GM21515 (cell line): ENCODE measurements at regions not wholly inside any gene's neighbourhood (a gene's known extent, or its start where the extent isn't known, plus 50 kb on each side); places are given as distances from the start of the nearest gene placed in this dataset.
"Not testable (repeated sequence)": the region's sequence is repeated elsewhere in the genome, so short reads cannot be mapped to it uniquely, and the experiment has no call there.

Experiments
- ATAC-seq: cut with Tn5 transposase; IDR thresholded peaks from one replicate; pipeline ENCODE4 v1.9.1; 2021; ENCODE audit not compliant: unreplicated experiment

DNA sequence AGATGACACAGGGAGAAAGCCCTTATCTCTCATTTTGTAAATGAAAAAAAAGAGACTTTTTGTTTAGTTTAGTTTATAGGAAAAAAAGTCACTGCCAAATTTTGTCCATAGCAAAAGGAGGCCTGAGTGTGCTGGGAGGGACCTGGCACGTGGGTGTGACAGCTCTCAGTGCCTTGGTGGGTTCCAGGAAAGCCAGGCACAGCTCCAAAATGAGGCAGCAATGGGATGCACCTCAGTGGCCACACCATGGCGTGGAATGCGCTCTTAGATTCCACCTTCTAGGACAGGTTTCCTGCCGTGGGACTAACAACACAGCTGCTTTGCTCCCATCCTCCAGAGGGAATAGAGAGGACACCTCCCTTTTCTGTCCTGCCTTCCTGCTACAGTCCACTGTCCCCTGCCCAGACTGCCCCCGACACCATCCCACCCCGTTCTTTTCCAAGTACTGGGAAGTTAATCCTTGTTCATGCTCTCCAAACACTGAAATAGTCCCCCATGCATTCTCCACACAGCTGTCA is 207.6 kb downstream of the EMP1 start:
- no peak for ATAC-seq

DNA sequence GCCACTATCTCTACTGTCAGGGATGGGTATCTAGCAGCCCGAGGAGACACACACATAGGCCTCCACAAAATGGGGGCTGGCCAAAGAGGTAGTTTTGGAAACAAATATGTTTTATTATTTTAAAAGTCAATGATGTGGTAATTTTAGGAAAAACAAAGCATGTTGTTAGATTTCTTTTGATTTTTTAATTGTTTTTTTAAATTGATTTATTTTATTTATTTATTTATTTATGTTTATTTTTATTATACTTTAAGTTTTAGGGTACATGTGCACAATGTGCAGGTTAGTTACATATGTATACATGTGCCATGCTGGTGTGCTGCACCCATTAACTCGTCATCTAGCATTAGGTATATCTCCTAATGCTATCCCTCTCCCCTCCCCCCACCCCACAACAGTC is 194.8 kb downstream of the EMP1 start:
- not testable (repeated sequence) for ATAC-seq

DNA sequence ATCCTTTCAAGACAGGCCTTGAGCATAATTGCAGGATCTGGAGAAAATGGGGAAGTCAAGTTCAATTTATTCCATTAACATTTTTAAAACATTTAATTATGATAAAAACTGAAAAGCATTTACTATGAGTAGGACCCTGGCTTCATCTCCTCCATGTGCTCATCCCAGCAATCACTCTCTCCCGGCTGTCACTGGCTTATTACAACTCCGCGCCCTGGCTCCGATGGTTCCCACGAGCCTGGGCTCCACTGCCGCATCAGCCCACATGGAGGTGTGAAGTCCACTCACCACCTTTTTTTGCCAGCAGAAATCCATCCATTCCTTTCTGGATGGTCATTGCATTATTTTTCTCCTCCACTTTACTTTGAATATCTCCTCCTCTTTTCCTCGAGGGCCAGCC is 194.4 kb downstream of the EMP1 start:
- ATAC-seq: no peak

DNA sequence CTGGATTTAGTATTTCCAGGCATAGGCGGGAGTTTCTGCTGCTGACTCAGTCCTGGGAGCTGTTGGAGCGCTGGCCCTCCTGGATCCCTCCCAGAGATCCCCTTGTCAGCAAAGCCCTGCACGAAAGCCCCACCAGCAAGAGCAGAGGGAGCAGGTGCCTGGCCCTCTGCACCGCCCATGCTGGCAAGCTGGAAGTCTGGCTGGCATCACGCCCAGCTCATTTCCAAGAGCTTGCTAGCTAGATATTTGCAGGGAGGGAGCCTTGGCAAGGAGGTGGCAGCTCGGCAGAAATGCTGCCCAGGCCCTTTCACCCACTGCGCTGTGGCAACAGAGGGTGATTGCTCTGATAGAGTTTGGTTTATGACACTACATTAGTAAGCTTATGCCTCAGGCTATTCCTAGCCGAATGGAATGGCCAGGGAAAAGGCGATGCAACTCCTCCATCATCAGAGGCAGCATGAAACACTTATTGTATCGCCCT is 193.9 kb downstream of the EMP1 start:
- ATAC-seq: no peak

DNA sequence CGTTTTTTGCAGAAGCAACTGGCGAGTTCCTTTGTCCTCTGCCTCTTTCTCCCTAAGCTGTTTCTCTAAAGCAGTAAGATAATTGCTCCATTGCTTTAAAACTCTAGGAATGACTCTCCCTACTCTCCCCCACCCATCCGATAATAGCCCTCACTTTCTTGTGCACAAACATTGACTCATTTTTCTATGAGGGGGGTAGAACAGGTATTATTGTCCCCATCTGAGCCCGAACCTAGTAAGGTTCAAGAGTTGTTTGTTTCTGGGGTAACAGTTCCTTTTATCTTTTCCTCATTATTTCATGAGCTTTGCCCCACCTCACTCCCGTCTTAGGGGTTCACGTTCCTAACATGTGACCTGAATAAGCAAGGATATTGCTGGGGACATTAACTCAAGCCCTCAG is 190.6 kb downstream of the EMP1 start:
- ATAC-seq: no peak

DNA sequence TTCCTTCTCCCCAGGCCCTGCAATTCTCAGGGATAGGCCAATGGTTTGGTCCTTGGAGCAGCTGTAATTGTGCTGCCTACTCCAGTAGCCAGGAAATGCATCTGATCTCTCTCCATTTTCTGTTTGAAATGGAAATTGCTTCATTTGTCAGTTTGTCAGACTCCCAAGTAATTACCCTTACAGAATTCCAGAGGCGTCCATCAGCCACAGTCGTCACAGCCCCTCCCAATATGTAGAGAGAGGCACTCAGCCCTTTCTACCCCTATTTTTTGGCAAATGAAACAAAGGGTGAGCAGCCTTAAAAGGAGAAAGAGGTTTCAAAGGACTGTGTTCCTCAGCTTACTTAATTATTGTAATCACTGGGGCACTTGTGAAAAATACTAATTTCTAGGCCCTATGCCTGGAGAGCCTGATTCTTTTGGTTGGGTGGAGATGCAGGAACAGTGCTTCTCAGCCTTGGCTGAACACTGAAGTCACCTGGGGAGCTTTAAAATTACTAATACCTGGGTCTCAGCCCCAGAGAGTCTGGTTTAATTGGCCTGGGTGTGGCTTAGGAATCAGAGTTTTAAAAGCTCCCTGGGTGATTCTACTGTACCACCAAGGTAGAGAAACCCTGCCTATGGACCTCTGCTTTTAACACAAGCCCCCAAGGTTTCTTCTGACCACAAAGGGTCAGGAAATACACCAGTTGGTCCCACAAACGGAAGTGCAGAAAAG is 190.0 kb downstream of the EMP1 start:
- ATAC-seq: no peak

DNA sequence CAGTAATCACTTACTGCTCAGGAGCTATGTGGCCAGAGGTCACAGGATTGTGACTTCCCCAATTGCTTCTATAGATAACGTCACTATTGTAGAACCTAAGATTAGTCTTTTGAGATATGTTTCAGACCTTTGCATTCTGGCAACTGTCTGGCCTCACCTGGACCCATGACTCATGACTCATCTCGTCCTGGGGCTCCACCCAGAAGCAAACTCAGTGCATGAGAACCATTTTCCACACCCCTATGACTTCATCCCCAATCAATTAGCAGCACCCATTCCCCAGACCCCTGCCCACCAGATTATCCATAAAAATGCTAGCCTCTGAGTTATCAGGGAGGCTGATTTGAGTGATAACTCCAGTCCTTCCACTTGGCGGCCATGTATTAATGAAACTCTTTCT is 186.9 kb downstream of the EMP1 start:
- ATAC-seq: no peak

DNA sequence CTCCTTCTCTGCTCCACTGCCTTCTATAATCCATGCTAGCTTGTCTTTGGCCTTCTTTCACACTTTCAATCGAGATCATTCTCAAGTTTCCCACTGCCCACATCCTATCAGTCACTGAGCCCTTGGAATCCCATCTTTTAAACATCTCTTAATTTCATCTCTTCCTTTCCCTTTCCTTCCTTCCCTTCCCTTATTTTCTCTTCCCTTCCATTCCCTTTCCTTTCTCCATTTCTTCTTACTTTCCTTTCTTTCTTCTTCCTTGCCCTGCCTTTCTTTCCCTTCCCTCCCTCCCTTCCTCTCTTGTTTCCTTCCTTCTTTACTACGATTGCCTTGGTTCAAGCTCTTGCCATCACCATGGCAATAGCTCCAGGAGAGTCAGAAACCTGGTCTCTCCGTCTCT is 183.8 kb downstream of the EMP1 start:
- ATAC-seq: no peak

DNA sequence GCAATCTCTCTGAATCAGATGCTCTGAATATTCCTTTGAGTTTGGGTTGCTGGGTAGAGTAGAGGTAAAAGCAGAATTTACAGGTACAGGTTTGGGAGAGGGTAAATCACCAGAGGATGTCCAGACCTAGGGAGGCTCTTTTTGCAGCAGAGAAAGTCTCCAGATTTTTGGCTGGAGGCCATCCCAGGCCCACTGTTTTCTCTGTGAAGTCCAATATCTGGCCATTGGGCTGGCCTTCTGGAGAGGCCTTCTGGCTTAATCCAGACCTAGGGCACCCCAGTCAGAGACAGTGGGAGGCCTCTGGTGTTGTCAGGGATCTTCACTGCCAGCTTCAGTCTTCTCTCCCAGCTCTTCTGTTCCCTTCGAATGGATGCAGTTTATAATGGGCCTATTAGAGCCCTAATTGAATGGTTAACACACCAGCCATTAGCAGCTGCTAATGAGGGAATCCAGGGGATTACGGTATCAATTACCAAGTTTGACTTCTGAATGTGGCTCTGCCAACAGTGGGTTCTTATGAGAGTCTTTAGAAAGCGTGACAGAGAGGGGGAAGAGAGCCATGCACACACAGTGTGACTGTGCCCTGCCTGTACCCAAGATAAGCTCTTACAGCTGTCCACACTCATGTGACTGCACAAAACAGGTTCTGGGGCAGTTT is 183.1 kb downstream of the EMP1 start:
- ATAC-seq: no peak

DNA sequence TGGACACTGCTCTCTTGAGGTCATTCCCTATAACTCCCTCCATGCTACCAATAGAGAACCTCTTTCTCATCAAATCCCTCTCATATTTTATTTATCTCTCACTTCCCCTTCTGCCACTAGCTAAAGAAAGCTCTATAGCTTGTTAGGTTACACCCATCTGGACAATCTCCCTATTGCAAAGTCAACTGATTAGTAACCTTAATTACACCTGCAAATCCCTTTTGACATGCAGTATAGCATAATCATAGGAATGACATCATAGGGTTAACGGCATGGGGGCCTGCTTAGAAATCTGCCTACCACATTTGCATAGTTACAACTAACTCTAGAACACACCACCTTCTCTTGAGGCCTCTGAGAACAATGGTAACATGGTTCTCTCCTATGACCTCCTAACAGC is 181.2 kb downstream of the EMP1 start:
- no peak for ATAC-seq

DNA sequence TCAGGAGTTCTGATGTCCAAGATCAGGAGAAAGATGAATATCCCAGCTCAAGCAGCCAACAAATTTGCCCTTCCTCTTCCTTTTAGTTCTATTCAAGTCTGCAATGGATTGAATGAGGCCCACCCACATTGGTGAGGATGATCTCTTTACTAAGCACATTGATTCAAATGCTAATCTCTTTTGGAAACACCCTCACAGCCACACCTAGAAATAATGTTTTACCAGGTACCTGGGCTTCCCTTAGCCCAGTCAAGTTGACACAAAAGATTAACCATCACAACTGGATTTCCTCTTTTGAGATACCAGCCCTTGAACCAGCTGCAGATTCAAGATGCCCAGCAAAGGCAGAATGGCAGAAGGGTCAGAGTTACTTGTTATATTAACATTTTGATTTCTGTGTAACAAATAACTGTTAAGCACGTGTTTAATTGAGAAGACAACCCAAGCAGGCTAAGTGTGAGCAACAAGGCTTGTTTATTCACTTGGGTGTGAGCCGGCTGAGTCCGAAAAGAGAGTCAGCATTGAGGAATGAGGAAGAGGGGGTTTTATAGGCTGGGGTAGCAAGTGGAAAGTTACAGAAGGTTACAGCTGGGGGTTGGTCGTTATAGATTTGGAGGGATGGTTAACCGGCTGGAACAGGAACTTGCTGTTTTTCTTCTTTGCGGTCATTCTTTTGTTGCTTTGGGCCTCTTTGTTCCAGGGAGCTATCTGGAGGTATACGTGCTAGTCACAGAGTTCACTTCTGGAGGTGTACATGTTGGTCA is 180.3 kb downstream of the EMP1 start:
- no peak for ATAC-seq

DNA sequence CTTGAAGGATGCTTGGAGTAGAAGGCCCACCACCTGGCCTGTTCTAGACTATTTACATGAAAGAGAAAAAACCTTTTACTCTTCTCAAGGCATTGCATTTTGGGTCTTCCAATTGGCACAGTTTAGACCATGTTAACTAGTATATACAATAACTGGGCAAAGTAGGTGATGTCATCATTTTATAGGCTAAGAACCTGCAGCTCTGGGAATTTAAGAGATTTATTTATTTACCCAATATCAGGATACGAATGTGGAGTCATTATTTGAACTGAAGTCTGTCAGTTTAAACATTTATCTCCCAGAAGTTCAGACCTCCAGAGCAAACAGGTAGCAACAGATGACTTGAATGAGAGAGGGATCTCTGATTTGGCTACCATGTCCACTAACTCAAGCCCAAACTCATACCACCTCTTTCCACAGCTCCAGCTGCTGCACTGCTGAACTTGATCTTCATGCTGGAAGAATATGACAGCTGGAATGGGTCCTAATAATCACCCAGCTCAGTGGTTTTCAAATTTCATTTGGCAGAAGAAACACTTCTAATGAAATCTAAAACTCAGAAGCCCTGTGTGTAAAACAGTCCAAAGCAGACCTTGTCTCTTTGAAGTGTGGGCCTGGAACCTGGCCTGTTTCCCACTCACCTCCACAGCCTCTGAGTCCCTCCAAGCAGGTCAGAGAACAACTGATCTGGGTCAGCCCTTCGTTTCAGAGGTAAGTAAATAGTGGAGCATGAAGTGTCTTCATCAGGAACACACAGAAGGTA is 179.2 kb downstream of the EMP1 start:
- no peak for ATAC-seq

DNA sequence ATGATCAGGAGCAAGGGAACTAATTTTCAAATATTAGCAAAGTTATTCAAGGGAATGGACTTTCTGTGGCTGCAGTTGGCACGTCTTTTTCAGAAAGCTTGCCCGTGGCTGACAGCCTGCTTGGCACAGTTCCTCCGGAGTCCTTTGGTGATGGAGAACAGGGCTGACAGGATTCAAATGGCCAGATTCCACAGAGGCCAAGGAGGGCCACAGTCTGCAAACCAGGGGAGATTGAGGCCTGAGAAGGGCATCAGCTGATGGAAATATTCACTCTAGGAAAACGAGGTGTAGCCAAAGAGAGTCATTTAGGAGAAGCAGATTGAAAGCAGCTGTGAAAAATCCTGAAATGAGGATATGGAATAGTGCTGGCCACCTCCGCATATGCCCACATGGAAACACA is 178.3 kb downstream of the EMP1 start:
- ATAC-seq: no peak

DNA sequence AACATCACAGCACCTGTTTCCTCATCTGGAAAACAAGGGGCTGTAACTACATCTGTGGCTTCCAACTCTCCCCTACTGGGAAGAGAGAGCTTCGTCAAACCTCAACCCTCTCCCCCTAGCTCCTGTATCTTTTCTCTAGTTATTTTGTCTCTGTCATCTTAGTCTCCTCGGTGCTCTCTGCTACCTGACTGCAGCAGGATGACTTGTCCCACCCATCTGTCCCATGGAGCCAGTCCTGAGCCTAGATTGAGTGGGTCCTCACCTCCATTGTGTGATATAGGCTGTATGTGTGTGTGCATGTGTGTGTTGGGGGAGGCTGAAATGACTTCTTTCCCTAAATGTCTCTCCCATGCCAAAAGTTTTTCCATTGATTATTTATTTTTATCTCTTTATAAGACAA is 177.3 kb downstream of the EMP1 start:
- no peak for ATAC-seq

DNA sequence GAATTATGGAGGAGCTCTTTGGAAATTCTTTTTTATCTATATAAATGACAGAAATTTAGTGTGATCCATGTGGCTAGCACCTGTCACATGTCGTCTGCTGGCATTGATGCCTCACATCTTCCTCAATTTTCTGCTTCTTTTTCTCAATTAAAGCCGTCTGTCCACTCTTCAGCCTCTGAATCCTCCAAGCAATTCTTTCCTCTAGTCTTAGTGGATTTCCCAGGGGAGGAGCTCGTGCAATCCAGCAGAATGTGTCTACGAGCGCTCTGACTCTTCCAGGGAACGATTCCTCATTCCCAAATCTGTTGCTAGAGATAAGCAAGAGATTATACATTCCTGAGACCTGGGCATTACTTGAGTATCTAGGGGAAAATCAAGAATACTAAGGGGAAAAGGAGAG is 176.6 kb downstream of the EMP1 start:
- ATAC-seq: no peak

DNA sequence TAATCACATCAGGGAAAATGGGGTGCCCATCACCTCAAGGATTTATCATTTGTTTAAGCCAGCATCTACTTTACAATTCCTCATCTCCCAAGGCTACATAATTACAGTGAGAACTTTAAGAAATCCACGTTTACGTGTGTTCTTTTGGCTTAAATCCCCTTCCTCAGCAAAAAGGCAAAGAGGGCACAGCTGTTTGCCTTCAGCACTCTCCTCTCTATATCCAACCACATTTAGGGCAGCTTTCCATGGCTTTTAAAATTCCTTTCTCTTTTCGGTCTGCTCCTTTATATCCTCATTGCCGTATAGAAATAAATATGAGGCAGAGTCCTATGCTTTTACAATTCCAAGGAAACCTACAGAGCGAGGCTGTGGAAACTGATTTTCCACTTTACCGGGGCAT is 175.9 kb downstream of the EMP1 start:
- ATAC-seq: no peak

DNA sequence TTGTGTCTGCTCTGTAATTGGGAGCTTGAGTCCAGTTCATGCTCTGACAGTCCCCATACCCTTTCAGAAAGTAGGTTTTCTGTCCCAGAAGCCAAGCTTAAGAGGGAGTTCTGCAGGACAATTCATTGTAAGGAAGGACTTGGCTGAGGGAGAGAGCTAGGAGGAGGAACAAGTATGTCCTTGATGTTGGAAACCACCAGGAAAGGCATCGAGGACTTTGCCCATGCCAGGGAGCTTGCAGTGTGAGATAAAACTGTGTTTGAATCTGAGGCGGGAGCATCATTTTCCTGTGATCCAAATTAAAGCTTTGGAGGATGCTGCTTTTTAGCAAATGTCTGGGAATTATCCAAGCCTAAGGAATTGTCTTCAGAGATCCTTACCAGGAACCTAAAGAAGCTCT is 175.3 kb downstream of the EMP1 start:
- no peak for ATAC-seq

DNA sequence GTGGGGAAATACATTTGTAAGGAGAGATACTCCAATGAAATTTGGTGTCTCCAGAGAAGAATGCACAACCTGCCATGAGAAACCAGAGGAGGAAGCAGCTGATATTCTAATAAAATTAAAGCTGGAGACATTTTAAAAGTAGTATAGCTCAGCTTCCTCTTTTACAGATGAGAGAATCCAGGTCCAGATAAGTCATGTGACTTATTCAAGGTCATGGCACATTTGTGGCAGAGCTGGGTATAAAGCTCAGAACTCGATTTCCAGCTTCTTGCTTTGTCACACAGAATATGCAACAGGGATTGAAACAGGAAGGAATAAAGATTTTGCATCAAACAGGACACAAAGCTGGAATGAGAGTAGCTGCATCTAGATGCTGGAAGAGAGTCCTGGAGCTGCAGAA is 174.8 kb downstream of the EMP1 start:
- ATAC-seq: no peak

DNA sequence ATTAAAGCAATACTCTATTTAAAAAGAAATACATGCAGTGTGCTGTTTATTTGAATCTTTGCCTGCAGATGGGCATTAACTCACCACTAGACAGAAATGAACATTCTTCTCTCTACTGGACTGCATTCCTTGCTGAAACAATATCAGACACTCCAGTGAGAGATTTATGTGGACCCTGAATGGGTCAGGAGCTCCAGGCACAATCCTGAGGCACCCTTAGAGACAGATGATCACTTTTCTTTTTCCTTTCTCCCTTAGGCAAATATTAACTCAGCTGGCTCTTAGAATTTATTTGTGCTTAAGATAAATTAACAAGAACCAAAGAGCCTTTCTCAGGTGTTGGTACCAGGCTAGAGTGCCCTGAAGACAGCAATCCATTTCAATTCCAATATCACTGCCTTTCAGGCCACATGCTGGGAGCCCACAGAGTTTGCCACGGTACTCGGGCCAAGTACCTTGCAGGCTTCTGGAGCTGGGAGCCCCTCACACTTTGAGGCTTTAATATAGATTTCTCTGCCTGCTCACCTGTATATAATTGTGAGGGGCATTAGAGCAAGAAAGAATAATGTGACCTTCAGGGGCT is 173.0 kb downstream of the EMP1 start:
- ATAC-seq: no peak

DNA sequence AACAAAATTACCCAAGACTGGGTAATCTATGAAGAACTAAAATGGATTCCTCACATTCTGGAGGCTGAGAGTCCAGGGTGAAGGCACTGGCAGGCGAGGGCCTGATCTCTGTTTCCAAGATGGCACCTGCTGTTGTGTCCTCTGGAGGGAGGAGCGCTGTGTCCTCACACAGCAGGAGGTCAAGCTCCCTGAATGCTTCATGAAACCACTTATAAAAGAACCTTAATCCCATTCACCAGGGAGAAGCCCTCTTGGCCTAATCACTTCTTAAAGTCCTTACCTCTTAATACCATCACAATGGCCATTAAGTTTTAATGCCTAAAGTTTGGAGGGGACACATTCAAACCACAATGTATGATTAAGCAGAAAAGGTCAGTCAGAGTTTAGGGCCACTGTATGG is 172.4 kb downstream of the EMP1 start:
- ATAC-seq: no peak

DNA sequence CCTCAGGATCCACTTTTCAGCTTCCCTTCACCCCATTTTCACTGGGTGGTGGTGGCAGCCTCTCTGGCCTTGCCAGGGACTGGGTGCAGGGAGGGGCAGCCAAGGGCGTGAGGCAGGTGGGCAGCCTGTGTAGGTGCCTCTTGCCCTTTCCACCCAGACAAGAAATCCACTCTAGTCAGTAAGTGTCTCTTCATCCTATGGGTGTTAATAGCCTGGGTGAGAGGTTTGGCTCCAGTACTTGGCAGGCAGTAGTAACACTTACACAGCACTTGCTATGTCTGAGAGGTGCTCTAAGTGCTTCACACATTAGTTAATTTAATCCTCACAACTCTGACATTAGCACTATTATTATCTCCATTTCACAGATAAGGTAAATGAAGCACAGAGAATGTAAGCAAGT is 171.9 kb downstream of the EMP1 start:
- no peak for ATAC-seq
